Esophagus mucosa (tissue), 1 donor: ENCODE measurements at regions not wholly inside any gene's neighbourhood (a gene's known extent, or its start where the extent isn't known, plus 50 kb on each side); places are given as distances from the start of the nearest gene placed in this dataset.
A peak's percentile ranks its signal among the peaks of the same experiment; 100 is the strongest.
"Not testable (repeated sequence)": the region's sequence is repeated elsewhere in the genome, so short reads cannot be mapped to it uniquely, and the experiment has no call there.

Source experiments
- ATAC-seq: fragments of 200-7000 bp; cut with Tn5 transposase; one replicate; pipeline ENCODE4 v1.9.1; 2020
- donor health status: DM: yes; HTN: yes; CAD: no.

DNA sequence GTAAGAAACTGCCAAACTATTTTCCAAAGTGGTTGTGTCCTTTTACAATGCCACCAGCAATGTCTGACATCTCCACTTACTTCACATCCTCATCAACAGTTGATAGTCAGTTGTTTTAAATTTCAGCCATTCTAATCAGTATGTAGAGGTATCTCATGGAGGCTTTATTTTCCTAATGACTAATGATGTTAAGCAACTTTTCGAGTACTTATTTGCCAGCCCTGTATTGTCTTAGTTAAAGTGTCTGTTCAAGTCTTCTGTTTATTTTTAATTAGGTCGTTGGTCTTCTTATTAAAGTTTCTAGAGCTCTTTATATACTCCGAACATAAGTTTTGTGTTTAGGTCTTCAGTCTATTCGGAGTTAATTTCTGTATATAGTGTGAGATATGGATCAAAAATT, 54.9 kb upstream of the NBPF12 start:
- ATAC-seq = not testable (repeated sequence)

DNA sequence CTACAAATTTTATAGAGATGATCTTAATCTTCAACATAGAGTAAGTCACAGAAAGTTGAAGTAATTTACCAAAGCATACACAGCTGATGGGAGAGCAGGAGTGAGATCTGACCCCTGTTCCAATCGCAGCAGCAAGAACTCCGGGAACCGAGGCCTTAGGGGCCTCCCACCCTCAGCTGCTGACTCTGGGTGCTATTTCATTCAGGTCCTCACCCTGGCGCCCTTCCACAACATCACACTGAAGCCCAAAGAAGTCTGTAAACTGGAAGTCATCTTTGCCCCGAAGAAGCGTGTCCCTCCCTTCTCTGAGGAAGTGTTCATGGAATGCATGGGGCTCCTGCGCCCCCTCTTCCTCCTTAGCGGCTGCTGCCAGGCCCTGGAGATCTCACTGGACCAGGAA, 57.0 kb upstream of the NBPF12 start:
- ATAC-seq = not testable (repeated sequence)

DNA sequence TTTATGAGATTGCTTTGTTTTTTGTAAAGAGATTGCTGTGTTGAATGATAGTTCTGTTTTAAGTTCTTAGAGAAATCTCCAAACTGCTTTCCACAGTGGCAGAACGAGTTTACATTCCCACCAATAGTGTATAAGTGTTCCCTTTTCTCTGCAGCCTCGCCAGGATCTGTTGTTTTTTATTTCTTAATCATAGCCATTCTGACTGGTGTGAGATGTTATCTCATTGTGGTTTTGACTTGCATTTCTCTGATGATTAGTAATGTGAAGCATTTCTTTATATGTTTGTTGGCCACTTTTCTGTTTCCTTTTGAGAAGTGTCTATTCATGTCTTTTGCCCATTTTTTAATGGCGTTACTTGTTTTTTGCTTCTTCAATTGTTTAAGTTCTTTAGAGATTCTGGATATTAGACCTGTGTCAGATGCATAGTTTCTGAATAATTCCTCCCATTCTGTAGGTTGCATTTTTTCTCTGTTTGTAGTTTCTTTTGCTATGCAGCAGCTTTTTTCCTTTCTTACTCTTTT, 74.3 kb upstream of the NBPF12 start:
- ATAC-seq = not testable (repeated sequence)

DNA sequence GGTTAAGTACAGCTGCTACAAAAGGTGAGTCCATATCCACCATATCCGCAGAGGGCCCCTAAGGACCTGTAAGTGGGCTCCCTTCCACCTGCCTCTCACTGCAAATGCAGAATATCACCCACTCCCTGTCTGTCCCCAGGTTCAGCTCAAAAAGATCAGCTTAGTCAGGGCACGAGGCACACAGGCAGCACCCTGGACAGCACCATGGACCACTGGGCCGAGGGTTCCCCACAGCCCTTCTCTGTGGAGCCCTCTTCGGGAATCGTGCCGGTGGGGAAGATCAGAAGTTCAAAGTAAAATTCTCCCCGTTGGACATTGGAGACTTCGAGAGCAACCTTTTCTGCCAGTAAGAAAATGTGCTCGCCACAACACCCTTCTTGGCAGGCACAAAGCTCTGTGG, 85.0 kb upstream of the NBPF12 start:
- ATAC-seq = not testable (repeated sequence)

DNA sequence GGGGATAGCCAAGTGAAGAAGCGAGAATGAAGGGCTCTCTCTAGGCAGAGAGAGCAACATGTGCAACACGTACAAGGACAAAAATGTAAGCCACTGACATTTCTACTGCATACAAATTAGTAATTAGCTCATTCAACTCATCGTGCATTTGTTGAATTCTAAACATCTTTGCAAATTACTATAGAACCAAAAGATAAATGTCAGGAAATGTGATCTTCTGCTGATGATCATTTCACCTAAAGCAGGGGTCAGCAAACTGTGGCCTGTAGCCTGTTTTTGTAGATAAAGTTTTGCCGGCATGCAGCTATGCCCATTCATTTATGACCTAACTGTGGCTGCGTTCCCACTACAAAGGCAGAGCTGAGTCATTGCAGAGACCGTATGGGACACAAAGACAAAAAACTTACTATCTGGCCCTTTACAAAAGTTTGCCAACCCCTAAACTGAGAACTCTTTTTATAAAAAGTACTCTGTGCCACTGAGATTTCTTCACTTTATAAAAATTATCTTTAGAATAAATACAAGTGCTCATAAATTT, 87.7 kb upstream of the NBPF12 start:
- ATAC-seq = not testable (repeated sequence)

DNA sequence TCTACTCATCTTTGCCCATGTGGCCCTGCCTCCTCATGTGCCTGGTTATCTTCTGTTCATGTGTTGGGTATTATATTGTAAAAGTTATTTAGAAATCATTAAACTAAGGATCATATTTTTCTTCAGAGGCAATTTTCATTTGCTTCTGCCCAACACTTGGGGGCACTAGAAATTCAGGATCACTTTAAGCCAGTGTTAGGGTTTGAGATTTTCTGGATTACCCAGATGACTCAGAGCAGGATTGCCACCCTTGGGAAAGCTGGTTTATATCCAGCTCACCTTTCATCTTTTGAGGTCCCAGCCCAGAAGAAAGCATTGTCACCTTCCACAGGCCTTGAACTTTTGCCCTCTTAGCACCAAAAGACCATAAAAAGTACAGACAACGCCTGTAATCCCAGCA, 99.4 kb upstream of the NBPF12 start:
- ATAC-seq = peak; percentile 37

DNA sequence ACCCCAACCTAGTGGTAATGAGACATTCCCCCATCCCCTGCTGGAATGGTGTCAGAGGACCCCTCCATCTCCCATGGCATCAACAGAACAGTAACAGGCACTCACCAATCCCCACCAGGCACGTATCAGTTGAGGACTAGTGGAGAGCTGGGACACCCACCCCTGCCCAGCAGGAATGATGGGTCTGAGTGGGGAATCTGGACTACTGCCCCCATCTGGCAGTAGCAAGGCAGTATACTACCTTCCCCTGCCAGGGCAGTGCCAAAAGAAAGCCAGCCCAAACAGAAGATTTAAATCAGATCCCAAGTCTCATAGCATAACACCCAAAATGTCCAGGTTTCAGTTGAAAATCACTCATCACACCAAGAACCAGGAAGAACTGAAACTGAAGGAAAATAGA, 111.2 kb upstream of the NBPF12 start:
- ATAC-seq = not testable (repeated sequence)

DNA sequence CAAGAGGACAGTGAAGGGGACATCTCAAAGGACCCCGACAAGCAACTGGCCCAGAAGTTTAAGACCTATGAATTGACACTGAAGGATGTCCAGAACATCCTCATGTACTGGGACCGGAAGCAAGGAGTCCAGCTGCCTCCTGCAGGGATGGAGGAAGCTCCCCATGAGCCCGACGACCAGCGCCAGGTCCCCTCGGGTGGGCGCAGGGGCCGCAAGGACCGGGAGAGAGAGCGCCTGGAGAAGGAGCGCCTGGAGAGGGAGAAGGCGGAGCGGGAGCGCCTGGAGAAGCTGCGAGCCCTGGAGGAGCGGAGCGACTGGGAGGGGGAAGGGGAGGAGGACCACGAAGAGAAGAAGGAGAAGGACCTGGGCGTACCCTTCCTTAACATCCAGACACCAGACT, 143.9 kb upstream of the NBPF12 start:
- not testable (repeated sequence) for ATAC-seq

DNA sequence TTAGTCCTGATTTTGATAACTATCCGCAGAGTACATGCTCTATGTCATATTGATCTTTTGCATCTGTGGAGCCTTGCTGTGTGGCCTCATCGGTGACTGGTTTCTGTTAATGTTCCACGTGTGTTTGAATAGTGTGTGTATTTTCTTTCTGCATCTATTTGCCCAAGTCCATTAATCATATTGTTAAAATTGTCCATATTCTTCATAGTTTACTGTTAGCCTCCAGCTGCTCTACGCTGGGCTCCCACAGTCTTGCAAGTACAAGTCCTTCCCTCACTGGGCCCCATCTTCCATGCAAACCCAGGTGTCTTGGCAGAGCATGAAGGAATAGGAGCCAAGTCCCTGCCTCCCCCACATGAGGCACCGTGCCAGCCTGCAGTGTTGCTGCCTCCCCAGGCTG, 145.4 kb upstream of the NBPF12 start:
- not testable (repeated sequence) for ATAC-seq

DNA sequence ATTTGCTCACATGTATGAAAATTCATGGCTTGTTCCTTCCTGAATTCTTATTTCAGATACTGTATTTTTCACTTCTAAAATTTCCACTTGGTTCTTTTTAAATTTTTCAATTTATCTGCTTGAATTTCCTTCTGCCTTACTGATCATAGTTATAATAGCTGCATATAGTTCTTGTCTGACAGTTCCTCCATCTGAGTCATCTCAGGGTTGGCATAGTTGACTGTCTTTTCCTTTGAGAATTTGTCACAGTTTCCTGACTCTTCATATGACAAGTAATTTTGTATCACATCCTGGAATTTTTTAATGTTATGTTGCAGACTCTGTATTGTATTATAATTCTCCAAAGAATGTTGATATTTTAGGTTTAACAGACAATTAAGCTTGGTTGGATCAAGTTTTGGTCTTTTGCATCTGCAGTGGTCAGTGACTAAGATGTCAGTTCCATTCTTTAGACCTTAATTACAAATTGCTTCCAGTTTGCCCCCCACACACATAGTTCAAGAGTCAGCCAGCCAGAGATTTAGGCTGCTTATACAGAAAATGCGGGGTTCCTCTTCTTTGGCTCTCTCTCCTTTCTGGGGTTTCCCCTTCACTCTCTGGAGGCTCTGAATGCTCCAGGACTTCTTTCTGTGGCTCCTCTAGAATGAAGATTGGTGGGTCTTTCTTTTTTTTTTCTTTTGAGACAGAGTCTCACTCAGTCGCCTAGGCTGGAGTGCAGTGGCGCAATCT, 153.7 kb upstream of the NBPF12 start:
- ATAC-seq = not testable (repeated sequence)

DNA sequence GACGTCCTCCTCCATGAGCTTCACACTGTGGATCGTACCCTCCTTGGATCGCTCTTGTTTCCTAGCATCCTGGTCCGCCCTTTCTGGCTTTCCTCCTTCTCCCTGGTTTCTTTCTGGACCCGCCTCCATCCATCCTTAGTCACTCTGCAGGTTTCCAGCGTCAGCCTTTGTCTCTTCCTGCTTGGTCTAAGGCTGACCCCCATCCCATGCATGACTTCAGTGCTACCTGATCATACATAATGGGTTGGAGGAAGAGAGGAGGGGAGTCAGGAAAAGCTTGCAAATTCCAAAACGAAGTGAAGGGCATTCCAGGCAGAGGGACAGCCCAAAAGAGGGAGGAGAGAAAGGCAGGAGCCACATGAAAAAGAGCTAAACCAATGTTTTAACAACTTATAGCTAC, 156.9 kb upstream of the NBPF12 start:
- ATAC-seq = not testable (repeated sequence)

DNA sequence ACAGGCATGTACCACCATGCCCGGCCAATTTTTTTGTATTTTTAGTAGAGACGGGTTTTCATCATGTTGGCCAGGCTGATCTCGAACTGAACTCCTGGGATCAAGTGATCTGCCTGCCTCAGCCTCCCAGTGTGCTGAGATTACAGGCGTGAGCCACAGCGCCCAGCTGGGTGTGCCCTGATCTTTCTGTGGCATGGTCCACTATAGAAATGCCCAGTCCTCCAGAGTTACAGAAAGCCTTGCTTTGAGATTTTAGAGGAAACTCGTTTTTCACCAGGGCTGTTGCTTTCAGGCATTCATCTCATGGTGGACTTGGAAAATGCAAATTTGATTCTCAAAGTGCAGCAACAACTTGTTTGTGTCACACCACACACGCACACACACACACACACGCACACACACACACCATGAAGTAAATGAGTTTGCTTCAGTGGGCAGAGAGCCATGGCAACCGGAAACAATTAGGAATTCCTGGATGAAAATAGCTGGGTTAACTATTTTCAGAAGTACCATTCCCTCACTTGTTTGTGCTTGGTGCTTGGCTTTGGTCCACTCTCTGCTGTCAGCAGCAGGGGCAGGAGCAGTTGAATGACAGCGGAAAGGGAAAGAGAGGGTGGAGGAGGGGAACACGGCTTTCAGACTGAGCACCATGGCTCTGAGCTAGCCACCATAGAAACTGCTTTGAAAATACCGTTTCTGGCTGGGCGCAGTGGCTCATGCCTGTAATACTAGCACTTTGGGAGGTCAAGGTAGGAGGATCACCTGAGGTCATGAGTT, 160.1 kb upstream of the NBPF12 start:
- not testable (repeated sequence) for ATAC-seq

DNA sequence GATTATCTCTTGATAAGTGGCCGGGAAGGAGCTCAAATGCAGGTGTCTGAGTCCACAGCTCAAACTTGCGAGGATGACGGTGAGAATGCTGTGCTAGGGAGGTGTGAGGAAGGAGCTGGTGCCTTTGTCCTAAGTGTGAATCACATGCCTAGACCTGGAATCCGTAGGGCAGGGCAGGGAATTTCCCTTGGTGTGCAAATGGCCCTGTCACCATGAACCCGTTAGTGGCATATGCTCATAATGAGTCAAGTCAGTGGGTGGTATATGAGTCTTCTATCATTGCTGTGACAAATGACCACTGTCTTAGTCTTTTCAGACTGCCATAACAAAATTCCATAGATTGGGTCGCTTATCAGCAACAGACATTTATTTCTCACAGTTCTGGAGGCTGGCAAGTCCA, 163.1 kb upstream of the NBPF12 start:
- peak; percentile 73 for ATAC-seq

DNA sequence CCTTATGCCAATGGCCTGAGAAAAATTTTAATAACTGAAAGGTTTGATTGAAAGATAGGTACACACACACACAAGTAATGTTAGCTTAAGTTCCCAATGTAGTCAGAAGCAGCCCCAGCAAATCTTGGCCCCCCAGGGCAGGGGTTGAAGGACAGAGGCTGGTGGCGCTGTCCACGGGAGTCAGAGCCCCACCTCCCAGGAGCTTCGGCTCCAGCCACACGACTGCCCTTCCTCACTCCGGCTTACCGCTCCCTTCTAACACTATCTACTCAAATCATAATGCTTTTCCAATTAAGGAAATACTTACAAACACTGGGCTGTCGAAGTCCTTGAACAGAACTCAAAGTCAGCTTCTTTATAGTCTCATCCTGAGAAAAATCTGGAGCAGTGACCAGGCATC, 163.9 kb upstream of the NBPF12 start:
- ATAC-seq = not testable (repeated sequence)

DNA sequence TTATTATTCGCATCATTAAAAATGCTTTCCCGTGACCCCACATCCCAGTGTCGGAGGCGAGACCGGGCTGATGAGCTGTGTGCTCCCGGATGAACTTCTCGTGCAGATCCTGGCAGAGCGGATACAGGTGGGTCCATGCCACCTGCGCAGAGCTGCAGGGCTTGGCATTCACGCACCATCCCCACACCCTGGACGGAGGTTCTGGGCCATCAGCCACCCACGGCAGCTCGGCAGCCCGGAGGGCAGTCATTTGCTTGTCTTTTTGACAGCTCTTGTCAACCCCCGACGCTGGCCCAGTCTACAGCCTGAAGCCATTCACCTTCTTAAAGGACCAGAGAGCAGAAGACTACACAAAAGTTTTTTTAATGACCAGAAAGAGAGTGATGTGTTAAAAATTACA, 166.7 kb upstream of the NBPF12 start:
- ATAC-seq = not testable (repeated sequence)

DNA sequence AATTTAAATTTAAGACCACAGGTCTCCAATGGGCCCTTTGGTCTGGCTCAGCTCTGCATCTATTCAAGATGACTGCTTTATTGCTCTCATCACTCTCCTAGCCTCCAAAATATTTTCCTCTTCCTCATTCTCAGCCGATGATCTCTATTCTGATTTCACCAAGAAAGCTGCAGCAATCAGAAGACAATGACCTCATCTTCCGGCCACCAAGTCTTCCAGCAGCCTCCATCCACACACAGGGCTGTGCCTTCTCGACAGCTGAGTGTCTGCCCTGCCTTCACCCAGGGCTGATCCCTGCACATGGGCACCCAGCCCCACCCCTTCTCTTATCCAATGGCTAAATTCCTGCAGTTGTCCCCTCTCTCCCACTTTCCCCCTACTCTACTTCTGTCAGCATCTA, 167.1 kb upstream of the NBPF12 start:
- ATAC-seq = not testable (repeated sequence)

DNA sequence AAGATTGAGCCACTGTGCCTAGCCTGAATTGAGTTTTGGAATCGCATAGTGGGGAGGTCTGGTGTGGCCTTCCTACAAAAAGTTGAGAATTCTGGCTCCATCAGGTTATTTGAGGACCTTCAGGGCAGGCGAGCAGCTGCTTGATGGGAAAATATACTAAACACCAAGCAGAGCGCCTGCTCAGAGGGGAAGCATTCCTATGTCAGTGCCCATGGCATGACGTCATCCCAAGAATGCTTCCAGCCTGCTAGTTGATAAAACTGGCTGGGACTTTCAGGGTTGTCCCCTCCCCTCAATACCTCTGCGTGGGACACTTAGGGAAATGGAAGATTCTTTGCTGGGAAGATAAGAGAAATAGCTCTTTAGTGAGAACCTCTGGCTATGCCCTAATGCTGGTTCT, 174.9 kb upstream of the NBPF12 start:
- not testable (repeated sequence) for ATAC-seq

DNA sequence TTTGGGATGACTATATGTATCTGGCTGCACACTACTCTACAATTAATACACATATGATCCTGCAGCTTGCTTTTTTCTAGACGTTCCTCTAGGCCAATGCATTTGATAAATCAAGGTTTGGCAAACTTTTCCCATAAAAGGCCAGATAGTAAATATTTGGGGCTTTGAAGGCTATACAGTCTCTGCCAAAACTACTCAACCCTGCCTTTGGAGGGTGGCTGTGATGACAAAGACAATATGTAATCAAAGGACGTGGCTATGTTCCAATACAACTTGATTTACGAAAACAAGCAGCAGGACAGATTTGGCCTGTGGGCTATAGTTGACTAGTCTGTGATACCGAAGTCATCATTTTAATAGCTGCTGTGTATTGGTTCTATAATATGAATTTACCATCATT, 181.3 kb upstream of the NBPF12 start:
- not testable (repeated sequence) for ATAC-seq

DNA sequence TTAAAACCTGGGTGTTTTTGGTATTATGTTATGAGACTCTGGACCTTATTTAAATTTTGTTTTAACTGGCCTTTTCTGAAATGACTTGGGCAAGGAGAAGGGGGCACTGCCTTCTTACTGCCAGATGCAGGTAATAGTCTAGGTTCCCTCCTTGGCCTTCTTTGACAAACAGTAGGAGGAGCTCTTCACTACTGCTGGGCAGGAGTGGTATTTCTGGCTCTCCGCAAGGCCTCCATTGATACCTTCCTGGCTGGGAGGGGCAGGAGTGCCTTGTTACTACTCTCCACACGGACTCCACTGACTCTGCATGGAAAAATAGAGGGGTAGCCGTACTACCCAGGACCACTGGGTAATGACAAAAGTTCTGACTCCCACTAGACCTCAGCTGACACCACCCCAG, 189.4 kb upstream of the NBPF12 start:
- ATAC-seq = not testable (repeated sequence)

DNA sequence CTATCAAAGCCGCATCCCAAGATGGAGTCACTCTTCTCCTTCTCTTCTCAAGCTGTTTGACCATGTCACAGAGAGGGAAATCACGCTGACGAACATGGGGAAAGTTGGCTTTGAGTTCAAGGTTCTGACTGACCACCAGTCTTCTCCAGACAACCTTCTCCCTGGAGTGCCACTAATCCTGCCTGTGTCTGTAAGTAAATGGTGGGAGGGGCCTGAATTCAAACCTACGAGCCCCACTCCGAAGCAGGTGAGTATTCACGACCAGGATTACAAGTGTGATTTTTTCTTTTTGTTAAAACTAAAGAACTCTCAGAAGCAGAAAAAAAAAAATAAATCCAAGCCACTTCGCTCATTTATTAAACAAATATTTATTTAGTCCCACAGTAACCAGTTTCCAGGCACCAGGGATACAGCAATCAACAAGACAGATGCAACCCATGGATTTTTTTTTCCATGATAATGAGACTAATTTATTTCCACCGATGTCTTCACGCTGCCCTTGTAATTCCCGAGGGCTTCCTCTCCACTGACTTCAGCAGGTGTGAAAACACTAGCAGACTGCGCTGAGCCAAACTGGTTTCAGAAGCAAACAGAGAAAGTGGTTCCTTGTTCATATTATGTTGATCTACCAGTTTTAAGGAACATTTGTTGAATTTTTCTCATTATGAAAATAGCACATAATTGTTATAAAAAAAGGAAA, 206.0 kb upstream of the NBPF12 start:
- not testable (repeated sequence) for ATAC-seq

DNA sequence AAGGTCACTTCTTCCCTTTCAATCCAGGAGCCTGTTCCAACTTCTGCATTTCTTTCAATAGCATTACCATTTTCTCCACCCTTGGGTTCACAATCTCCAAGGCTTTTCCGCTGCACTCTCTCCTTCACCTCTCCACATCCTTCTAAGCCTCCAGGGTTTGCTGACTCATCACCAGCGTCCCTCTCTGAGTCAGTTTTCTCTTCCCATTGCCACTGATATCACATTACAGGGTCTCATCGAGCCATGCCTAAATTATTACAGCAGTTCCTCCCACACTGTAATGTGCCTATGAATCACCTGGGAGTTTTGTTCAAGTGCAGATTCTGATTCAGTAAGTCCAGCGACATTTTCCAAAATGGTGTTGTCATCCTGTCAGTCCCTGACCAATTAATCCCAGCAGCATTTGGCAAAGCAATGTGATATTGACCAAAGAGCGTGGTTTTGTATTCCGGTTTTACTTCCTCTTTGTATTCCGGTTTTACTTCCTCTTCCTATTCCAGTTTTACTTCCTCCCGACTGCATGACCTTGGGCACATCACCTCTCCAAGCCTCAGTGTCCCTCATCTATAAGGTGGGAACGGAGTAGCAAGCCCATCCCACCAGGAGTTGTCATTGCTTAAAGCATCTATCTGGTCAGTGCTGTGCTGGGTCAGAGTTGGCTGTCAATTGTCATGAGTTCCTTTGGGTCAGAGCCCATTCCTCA, 208.3 kb upstream of the NBPF12 start:
- ATAC-seq = peak; percentile 22

DNA sequence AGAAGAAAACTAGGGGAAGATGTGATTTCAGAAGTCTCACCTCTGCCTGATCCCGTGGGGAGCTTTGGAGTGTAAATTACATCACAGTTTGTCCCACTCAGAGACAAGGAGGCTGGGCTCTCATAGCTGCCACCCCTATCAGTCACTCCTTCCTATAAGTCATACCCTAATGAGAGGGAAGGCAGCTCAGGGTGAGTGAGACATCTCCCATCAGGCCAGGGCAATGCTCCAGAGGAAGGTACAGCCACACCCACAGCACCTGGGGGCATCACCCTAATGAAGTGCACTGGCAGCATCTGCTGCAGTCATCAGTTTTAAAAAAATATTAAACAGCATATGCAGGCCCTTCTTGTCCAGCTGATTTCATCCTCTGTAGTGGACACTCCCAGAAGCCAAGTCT, 223.1 kb upstream of the NBPF12 start:
- ATAC-seq = peak; percentile 43
